ENCODE measurements at regions not wholly inside any gene's neighbourhood (a gene's known extent, or its start where the extent isn't known, plus 50 kb on each side); places are given as distances from the start of the nearest gene placed in this dataset.

DNA sequence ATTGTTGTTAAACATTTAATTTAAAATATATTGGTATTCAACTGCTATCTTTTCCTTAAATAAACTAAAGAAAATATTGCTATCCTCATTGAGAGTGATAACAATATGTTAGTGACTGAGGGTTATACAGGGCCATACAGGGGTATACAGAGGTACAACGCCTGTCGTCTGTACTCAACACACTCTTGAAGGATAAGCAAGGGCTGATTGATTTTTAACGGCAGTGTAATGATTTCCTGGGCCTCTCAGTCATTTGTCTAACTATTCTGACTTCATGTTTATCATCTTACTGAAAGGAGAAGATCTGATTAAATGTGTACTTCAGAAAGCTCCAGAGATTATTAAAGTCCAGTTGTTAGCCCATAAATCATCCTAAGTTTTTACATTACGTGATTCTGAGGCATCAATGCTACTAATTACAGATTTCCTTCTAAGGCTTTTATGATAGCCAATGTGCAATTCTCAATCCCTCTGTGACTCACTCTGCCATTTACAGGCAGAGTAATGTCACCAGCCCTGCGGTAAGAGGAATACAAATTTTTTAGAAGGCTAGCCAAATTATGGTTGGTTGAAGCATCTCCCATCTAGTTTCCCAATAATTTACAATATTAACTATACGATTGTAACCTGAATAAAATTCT is 893.0 kb upstream of the CHAC2 start:
- no peak for TF ChIP-seq POLR2A (IDR thresholded peaks at IDR 0.05)
- TF ChIP-seq, protein P1, sequence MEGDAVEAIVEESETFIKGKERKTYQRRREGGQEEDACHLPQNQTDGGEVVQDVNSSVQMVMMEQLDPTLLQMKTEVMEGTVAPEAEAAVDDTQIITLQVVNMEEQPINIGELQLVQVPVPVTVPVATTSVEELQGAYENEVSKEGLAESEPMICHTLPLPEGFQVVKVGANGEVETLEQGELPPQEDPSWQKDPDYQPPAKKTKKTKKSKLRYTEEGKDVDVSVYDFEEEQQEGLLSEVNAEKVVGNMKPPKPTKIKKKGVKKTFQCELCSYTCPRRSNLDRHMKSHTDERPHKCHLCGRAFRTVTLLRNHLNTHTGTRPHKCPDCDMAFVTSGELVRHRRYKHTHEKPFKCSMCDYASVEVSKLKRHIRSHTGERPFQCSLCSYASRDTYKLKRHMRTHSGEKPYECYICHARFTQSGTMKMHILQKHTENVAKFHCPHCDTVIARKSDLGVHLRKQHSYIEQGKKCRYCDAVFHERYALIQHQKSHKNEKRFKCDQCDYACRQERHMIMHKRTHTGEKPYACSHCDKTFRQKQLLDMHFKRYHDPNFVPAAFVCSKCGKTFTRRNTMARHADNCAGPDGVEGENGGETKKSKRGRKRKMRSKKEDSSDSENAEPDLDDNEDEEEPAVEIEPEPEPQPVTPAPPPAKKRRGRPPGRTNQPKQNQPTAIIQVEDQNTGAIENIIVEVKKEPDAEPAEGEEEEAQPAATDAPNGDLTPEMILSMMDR (IDR thresholded peaks at IDR 0.05 in 4 of 5, conservative IDR thresholded peaks at IDR 0.05 in 1 of 5), result no peak

Data from gastrocnemius medialis (tissue), 4 donors.